ENCODE measurements at regions not wholly inside any gene's neighbourhood (a gene's known extent, or its start where the extent isn't known, plus 50 kb on each side); places are given as distances from the start of the nearest gene placed in this dataset.
"Not testable (repeated sequence)": the region's sequence is repeated elsewhere in the genome, so short reads cannot be mapped to it uniquely, and the experiment has no call there.

DNA sequence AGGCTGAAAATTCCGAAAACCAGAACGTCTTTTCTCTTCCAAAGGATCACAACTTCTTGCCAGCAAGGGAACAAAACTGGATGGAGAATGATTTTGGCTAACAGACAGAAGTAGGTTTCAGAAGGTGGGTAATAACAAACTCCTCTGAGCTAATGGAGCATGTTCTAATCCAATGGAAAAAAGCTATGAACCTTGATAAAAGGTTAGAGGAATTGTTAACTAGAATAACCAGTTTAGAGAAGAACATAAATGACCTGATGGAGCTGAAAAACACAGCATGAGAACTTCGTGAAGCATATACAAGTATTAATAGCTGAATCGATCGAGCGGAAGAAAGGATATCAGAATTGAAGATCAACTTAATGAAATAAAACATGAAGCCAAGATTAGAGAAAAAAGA, 626.7 kb upstream of the KCNMB2 start:
- TF ChIP-seq EZH2 (optimal IDR thresholded peaks at IDR 0.05; ENCODE audit: low read depth, low read length); CTCF (IDR thresholded peaks at IDR 0.05; ENCODE audit: low read length): not testable (repeated sequence)

Data from MM.1S (cell line).